T47D (cell line): ENCODE measurements at regions not wholly inside any gene's neighbourhood (a gene's known extent, or its start where the extent isn't known, plus 50 kb on each side); places are given as distances from the start of the nearest gene placed in this dataset.

ENCODE experiments used
- DNase-seq, 2 experiments: peaks; one replicate each; pipeline versions ENCODE4 v3.0.0 to v3.0.0-alpha.2; 2011 to 2012; ENCODE audit warnings: low read depth in 1 of 2, low spot score in 1 of 2
- JUND ChIP-seq: IDR thresholded peaks from 2 replicates; pipeline ENCODE4 v1.6.1; 2012; ENCODE audit warnings: low read depth
- in situ Hi-C: cut with HindIII; loops from 2 replicates; pipeline ENCODE4 v1.10.0; 2016; ENCODE audit warnings: low sequenced_read_pairs, low pct_unique_long_range_greater_than_20kb

DNA sequence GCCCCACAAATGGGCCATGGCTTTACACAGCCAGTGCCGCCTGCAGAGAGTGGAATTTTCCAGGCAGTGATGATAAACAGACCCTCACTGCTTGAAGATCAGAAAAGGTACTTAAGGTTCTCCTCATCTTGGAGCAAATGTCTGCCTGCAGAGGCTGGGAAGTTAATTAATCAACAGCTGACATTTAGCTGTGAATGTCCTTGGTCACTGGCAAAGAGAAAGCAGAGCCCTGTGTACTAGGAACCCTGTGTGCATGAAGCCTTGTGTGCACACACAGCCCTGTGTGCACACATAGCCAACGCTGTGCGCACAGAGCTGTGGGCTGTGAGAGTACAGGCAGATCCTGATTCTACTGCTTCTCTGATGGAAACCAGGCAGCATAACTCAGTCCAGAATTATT is 291.6 kb upstream of the MKI67 start:
- in situ Hi-C loops: no loop called here
- no peak for DNase-seq

DNA sequence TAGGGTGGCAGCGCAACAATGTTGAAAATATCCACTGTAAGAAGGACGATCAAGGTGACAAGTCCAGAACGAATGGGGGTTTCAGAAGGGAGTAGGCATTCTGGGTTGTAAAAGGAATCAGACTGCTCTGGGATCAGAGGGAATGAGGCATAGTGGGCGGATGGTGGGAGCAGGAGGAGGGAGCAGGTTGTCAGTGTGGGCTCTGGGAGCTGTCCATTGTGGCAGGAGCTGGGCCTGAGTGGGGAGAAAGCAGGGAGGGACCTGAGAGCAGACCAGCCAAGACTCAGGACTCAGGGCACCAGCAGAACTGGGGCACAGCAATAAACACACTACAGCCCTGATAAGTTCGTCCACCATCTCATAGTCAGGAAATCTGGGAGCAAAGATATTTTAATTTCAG is 292.6 kb upstream of the MKI67 start:
- in situ Hi-C loops: no loop called here

More for the DNA sequence above, 291.6 kb upstream of the MKI67 start:
- no peak for TF ChIP-seq JUND

DNA sequence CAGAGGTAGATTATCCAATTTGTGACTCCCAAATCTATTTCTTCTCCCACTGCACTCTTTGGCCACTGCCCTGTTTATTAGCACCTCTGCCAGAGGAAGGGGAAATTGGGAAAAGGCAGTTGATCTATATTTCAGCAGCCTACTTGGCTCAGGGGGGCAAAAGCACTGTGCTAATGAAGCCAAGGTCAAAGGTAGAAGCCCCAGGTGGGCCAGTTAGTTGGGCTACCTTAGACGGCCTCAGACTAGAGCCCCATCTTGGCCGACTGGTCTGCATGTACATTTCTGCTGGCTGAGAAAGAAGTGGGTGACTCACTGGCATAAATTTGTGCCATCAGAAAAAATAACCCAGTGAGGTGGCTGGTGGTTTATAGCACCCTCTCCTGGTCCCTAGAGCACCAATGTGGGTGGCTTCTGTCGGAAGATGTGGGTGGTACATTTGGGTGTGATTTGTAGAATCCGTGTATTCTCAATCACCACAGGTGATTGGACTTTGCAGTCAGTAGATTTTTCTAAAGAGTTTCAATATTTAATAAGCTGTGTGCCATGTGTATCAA is 293.3 kb upstream of the MKI67 start:
- DNase-seq: no peak
- in situ Hi-C loops: no loop called here

More for the DNA sequence above, 292.6 kb upstream of the MKI67 start:
- no peak for DNase-seq
- no peak for TF ChIP-seq JUND

DNA sequence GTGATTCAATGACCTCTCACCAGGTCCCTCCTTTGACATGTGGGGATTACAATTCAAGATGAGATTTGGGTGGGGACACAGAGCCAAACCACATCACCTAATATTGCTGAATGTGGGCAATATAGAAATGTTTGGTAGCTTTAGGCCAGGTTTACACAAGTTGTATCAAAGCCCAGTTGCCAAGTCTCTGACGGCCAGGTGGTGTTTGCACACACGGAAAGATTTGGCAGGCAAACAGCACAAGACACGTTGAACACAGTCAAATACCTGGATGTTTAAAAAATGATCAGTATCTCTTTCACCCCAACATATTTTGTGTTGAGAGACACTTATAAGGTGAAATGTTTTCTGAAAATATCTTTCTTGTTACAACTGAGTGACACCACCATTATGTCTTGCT is 294.4 kb upstream of the MKI67 start:
- TF ChIP-seq JUND: no peak
- in situ Hi-C loops: no loop called here
- DNase-seq: no peak

More for the DNA sequence above, 293.3 kb upstream of the MKI67 start:
- TF ChIP-seq JUND: no peak

DNA sequence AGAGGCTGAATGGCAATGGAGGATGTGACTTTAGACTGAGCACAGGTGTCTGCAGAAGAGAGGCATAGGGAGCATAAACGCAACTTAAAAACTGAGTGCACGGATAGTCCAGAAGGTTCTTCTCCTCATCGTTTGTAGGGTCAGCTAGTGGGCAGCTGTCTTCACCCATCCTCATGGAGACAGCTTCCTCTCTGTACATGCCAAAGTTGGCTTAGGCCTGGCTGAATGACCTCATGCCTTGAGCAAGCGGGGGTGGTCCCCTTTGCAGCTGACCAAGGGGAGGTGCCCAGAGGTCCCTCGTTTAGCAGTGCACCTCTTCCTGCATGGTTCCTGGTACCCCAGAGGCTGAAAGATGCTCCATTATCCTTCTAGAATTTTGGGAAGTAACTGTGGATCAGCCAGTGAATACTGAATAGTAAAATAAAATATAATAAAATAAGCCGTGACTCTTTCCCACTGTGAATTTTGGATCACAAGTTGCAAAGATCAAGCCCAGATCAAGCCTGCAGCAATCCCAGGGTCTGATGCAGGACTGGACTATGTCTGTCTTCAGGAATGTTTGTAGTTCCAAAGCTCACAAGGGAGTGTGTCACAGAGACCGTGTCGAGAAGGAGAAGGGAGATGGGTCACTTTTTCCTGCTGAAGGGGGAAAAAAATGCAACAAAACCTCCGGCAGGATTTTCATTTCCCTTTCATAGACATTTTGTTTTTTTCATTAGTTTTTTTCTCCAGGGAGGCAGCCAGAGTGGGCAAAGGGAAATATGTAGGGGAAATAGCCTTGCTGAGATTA is 295.3 kb upstream of the MKI67 start:
- in situ Hi-C loops: no loop called here
- TF ChIP-seq JUND: no peak
- no peak for DNase-seq

DNA sequence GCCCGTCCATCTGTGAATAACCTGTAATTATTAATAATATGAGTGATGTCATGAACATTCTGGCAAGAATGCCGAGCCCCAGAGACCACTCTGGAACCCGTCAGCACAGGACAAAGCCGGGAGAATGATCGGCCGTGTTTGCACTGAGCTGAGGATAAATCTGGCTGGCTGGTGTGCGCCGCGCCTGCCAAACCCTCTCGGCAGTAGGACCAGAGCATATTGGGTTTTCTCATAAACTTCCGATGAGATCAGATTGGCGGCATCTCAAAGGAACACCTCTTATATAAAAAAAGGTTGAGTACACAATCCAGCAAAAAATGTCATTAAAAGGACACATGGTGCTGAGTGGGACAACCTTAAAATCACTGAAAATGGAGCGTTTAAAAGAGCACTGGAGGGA is 296.0 kb upstream of the MKI67 start:
- in situ Hi-C loops: no loop called here
- TF ChIP-seq JUND: no peak
- DNase-seq: no peak

DNA sequence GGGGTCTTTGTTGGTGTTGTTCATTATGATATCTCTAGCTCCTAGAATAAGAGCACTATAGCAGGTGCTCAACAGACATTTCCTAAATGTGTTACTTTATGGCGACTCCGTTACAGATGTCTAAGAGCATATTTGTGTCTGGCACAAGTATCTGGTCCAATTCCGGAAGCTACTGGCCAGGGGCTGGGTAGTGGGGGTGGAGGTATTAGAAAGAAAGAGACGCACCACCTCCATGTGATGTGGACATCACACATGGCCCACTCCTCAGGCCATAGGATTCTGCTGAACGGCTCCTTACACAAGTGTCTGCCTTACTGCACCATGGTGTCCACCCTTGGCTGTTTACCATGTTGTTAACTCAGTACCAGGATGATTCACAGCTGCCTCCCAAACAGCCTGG is 296.8 kb upstream of the MKI67 start:
- in situ Hi-C loops: no loop called here
- TF ChIP-seq JUND: no peak
- DNase-seq: no peak

DNA sequence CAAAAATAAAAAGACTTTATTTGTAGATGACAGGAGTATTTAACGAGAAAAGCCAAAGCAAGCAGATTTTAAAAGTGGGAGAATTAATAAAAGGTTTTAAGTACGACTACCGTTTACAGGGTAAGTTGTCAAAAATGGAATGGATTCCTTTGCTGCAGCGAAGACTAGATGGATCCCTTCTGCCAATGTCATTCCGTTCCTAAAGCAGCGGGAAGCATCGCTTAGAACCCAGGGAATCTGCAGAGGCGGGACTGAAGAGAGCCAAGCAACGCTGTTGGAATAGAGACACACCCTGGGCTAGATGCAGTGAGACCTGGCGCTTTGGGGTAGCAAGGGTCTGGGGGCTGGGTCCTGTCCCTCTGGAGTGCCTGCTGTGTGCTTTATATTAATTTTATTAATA is 303.1 kb upstream of the MKI67 start:
- in situ Hi-C loops: no loop called here
- no peak for DNase-seq
- TF ChIP-seq JUND: no peak

DNA sequence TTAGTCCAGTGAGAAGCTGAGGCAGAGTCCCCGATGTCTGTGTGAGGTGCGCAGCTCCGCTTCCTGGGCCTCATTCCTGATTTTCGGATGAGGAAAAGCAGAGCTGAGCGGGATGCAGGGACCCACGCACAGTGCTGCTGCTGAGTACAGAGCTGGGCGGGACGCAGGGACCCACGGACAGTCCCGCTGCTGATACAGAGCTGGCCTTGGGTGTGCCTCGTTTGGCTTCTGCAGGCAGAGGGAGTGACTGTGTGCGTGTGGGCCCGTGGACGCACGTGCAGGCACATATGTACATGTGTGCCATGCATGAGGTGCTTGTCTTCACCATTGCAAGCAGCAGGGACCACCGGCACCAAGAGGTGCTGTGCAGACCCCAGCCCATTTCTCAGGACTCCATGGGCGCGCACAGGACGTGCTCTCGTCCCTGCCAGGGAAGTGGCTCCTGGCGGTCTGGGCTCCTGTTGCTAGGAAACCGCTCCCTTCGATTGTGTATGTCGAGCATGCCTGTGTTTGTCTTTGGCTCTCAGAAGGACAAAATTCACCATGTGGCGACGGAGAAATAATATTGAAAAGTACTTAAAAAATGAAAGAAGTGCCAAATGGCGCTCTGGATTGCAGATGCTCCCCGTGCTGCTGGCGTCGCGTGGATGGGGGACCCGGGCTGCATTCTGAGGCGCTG is 303.8 kb upstream of the MKI67 start:
- DNase-seq: no peak
- no peak for TF ChIP-seq JUND
- in situ Hi-C loops: no loop called here

DNA sequence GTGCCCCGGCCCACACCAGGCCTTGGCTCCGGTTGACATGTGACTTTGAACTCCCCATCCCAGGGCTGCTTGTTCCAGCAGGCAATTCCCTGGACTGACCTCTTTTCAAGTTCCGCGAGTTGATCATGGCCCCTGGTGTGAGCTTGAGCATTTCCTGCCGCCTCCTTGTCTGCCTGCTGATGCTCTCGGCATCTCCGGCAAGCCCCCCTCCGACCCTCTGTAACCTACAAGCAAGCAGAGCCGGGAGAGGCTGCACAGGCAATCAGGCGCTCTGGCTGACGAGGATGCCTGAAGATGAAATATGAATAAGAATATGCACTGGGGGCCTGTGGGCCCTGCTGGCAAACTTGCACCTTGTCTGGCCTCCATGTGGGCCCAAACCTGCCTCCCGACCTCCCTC is 304.9 kb upstream of the MKI67 start:
- no peak for TF ChIP-seq JUND
- in situ Hi-C loops: no loop called here
- DNase-seq: no peak

DNA sequence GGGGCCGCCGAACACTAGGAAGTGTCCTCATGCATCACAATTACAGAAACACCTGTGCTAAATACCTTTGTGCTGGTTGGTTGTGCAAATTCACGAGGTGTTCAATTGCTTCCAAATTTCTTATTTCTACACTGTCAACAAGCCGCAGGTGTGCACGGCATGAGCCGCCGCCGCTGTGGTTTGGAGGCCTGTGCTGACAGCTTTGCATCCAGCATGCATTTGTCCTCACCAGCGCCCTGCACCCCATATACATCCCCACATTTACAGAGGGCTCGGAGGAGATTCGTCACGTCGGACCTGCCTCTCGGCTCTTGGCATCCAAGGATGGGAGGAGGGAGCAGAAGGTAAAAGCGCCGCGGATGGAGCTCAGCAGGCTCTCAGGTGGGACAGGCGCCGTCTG is 305.3 kb upstream of the MKI67 start:
- in situ Hi-C loops: no loop called here
- DNase-seq: no peak
- TF ChIP-seq JUND: no peak

DNA sequence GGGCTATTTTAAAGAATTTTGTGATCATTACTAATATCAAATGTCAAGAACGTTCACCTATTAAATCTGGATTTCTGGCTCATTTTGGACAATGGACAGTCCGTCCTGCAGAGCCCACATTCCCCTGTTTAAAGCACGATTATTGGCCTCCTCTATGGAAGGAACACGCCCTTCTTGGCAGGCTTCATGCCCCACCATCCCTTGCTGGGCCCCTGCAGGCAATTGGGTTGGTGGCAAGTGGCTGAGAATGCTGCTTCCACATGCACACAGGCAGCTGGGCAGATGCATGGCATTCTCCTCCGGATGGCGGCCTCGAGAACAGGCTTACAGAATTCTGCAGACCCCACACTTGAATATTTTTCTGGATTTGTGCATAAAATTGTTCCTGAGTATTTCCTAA is 305.8 kb upstream of the MKI67 start:
- in situ Hi-C loops: no loop called here
- TF ChIP-seq JUND: no peak
- no peak for DNase-seq

DNA sequence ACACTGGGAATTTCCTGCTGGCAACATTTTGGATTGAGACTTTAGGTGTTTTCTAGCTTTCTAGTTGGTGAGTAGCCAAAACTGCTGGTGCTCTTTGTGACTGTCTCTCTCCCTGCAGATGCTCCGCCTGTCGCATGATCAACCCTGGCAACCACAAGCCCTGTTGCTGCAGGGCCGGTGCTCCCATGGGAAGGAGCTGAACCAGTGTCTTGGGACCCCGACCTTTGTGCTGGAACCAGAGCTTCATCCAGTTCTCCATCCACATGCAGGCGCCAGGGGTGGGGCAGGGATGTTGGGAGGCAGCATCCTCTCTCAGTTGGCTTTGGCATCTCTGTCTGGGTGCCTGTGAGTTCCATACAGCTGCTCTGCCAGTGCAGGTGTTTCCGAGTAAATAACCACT is 306.2 kb upstream of the MKI67 start:
- no peak for TF ChIP-seq JUND
- no peak for DNase-seq
- in situ Hi-C loops: no loop called here
